Nephron (organoid): ENCODE measurements at regions not wholly inside any gene's neighbourhood (a gene's known extent, or its start where the extent isn't known, plus 50 kb on each side); places are given as distances from the start of the nearest gene placed in this dataset.

Experiments
- H3K27ac Mint-ChIP-seq, 3 experiments: 2 replicates each; pipeline ENCODE4 v1.8.0; 2020; ENCODE audit warnings: mixed read lengths in 3 of 3, mild to moderate bottlenecking in 2 of 3, moderate library complexity in 1 of 3
- H3K27me3 Mint-ChIP-seq: 2 replicates; pipeline ENCODE4 v1.8.0; 2021; ENCODE audit warnings: low read depth, mild to moderate bottlenecking, moderate library complexity, mixed read lengths
- H3K36me3 Mint-ChIP-seq: 2 replicates; pipeline ENCODE4 v1.8.0; 2020; ENCODE audit warnings: low read depth, mixed read lengths
- H3K4me1 Mint-ChIP-seq: 2 replicates; pipeline ENCODE4 v1.8.0; 2020; ENCODE audit warnings: mixed read lengths
- H3K4me3 Mint-ChIP-seq, 3 experiments: 2 replicates each; pipeline ENCODE4 v1.8.0; 2020; ENCODE audit warnings: mild to moderate bottlenecking in 3 of 3, mixed read lengths in 3 of 3, moderate library complexity in 2 of 3
- H3K9me3 Mint-ChIP-seq: 2 replicates; pipeline ENCODE4 v1.8.0; 2020; ENCODE audit warnings: mixed read lengths
- TF ChIP-seq, protein P1 (sequence below), 3 experiments: fragments of 200-600 bp; sonication (generic); IDR thresholded peaks; one replicate each; pipeline ENCODE4 v1.5.0; 2021; ENCODE audit warnings: antibody characterized with exemption in 3 of 3; ENCODE audit not compliant: unreplicated experiment in 3 of 3

DNA sequence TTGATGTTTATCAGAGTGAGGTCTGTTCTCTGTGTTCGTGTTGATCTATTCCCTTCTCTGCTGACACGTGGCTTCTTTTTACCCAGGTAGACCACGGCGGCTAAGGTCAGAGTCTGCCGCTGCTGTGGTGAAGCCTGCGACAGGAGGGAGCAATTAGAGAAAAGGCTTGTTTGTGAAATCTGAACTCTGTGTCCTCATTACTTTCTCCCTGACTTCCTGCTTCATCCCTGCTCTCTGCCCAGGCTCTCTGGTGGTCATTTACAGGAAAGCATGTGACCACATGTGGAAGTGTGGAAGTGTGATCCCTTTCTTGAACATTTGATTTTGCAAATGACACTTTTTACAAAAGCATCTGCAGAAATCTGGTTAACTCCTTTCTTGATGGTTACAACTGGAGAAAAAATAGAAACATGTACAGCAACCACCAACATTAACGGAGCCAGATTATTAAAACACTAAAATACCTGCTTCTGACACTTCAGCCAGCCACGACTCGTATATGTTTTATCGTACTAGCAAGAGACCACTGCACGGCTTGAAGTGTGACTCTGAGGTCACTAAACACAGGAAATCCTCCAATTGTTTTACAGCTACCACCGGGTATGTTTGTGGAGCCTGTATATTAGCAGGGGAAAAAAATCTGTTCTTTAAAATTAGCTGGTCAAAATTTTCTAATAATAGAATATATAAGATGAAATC is 388.6 kb upstream of the TMPO start:
- H3K36me3 Mint-ChIP-seq, result no peaks in the 10 kb centered on the region
- H3K27me3 Mint-ChIP-seq, result peaks cover 6% of the 10 kb centered on the region
- peaks cover 2% of the 10 kb centered on the region for H3K9me3 Mint-ChIP-seq
- H3K4me1 Mint-ChIP-seq, result peaks cover 23% of the 10 kb centered on the region
- TF ChIP-seq, protein P1, sequence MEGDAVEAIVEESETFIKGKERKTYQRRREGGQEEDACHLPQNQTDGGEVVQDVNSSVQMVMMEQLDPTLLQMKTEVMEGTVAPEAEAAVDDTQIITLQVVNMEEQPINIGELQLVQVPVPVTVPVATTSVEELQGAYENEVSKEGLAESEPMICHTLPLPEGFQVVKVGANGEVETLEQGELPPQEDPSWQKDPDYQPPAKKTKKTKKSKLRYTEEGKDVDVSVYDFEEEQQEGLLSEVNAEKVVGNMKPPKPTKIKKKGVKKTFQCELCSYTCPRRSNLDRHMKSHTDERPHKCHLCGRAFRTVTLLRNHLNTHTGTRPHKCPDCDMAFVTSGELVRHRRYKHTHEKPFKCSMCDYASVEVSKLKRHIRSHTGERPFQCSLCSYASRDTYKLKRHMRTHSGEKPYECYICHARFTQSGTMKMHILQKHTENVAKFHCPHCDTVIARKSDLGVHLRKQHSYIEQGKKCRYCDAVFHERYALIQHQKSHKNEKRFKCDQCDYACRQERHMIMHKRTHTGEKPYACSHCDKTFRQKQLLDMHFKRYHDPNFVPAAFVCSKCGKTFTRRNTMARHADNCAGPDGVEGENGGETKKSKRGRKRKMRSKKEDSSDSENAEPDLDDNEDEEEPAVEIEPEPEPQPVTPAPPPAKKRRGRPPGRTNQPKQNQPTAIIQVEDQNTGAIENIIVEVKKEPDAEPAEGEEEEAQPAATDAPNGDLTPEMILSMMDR (IDR thresholded peaks at IDR 0.05; ENCODE audit: unreplicated experiment in 3 of 3), result no peak
- H3K27ac Mint-ChIP-seq, result peak overlapping the region in 2 of 3 experiments; percentile 7 to 70
- no peak overlapping the region for H3K4me3 Mint-ChIP-seq

DNA sequence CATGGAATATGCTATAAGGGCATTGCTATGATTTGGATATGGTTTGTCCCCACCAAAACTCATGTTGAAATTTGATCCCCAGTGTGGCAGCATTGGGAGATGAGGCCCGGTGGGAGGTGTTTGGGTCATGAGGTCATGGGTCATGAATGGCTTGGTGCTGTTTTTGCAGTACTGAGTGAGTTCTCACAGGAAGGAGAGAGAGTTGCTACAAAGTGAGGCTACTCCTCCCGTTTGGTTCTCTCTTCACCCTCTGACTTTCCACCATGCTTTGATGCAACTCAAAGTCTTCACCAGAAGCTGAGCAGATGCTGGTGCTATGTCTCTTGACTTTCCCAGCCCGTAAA is 388.1 kb upstream of the TMPO start:
- H3K9me3 Mint-ChIP-seq, result peaks cover 4% of the 10 kb centered on the region
- peak overlapping the region in 2 of 3 experiments; percentile 14 to 70 for H3K27ac Mint-ChIP-seq
- H3K4me3 Mint-ChIP-seq, result no peak overlapping the region
- TF ChIP-seq, protein P1 (IDR thresholded peaks at IDR 0.05; ENCODE audit: unreplicated experiment in 3 of 3), result no peak
- H3K27me3 Mint-ChIP-seq, result peaks cover 6% of the 10 kb centered on the region
- peaks cover 17% of the 10 kb centered on the region for H3K4me1 Mint-ChIP-seq
- H3K36me3 Mint-ChIP-seq, result no peaks in the 10 kb centered on the region

DNA sequence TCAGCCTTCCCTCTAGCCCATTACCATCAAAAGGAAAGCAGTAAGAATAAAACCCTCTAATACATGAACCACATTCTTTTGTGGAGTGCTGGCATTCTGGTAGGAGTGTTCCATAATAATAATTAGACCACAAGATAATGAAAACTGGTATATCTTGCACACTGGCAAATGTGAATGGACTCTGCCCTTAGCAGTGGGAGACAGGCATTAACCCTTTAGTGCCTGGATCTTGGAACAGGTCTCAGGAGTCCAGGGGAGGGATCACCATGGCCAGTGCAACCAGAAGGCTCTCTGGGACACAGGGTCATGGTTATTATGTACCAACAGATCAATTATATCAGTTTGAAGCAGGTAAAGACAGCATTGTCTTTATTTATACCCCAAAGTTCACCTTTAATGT is 387.5 kb upstream of the TMPO start:
- no peaks in the 10 kb centered on the region for H3K36me3 Mint-ChIP-seq
- H3K4me1 Mint-ChIP-seq, result peaks cover 14% of the 10 kb centered on the region
- TF ChIP-seq, protein P1 (IDR thresholded peaks at IDR 0.05; ENCODE audit: unreplicated experiment in 3 of 3), result no peak
- peak overlapping the region in 2 of 3 experiments; percentile 14 to 70 for H3K27ac Mint-ChIP-seq
- peaks cover 4% of the 10 kb centered on the region for H3K9me3 Mint-ChIP-seq
- no peak overlapping the region for H3K4me3 Mint-ChIP-seq
- peaks cover 6% of the 10 kb centered on the region for H3K27me3 Mint-ChIP-seq

DNA sequence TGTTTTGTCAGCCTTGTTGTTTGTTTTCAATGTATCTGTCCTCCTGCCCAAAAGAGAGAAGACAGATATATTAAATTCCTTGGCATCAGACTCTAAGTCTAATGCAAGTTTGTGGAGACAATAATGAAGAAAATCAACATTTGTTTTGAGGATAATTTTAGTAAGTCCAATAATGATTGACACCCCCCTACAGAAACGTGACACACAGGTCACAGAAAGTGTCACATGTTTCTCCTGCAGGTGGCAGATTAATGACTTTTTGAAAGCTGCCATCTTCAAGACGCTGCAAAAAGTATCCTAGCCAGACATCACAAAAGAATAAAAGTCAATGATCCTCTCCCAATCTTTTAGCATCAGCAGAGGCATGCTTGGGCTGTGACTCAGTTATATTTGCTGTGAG is 378.8 kb upstream of the TMPO start:
- Mint-ChIP-seq H3K9me3 (peaks cover 4% of the 10 kb centered on the region), H3K4me1 (no peaks in the 10 kb centered on the region), H3K27me3 (no peaks in the 10 kb centered on the region), H3K36me3 (no peaks in the 10 kb centered on the region), H3K27ac (no peak overlapping the region), H3K4me3 (no peak overlapping the region)
- TF ChIP-seq, protein P1 (IDR thresholded peaks at IDR 0.05; ENCODE audit: unreplicated experiment in 3 of 3), result no peak

DNA sequence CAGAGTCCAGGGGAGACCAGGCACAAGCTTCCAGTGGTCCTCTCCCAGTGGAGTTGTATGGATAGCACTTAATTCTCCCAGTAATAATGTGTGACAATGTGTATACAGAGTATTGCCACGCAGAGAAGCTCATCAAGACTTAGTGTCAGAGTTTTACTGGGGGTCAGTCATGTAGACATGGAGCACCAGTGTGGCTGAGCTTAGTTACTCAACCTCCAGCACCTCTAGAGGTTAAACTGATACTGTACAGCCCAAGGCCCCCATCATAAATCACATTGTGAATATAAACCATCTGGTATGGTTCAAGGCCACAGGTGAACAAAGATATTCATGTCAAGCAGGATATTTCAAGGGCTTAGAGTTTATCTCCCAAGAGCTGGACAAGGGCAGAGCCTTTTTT is 378.1 kb upstream of the TMPO start:
- Mint-ChIP-seq H3K9me3 (no peaks in the 10 kb centered on the region), H3K27ac (no peak overlapping the region), H3K4me3 (no peak overlapping the region), H3K4me1 (no peaks in the 10 kb centered on the region), H3K27me3 (no peaks in the 10 kb centered on the region), H3K36me3 (no peaks in the 10 kb centered on the region)
- TF ChIP-seq, protein P1 (IDR thresholded peaks at IDR 0.05; ENCODE audit: unreplicated experiment in 3 of 3), result no peak

DNA sequence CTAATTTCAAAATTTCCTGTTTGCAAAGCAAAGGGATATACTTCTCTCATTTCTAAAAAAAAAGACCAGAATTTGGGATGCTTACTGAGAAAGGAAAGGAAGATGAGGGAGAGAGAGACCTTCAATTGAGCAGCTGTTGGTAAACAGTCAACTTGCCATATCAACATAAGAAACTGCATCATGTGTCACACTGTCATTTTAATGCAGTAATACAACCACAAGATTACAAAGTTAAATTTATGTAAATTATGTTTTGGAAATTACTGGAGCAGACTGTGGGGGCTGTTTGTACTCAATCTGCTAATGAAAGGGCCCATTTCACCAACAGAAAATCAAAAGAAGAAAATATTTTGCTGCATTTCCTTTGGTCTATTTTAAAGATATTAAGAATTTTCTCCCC is 370.4 kb upstream of the TMPO start:
- Mint-ChIP-seq H3K4me3 (no peak overlapping the region), H3K4me1 (no peaks in the 10 kb centered on the region), H3K36me3 (no peaks in the 10 kb centered on the region), H3K27ac (no peak overlapping the region), H3K9me3 (no peaks in the 10 kb centered on the region), H3K27me3 (no peaks in the 10 kb centered on the region)
- TF ChIP-seq, protein P1 (IDR thresholded peaks at IDR 0.05; ENCODE audit: unreplicated experiment in 3 of 3), result no peak
